OCI-LY1 (cell line): ENCODE measurements at regions not wholly inside any gene's neighbourhood (a gene's known extent, or its start where the extent isn't known, plus 50 kb on each side); places are given as distances from the start of the nearest gene placed in this dataset.

Experiments
- CTCF ChIP-seq: fragments of 200-600 bp; sonication (generic), shearing (Covaris generic); IDR thresholded peaks from 2 replicates; pipeline ENCODE4 v1.5.1; 2017; ENCODE audit warnings: mild to moderate bottlenecking, antibody characterized with exemption, low read length, moderate library complexity, mixed read lengths
- EZH2 ChIP-seq: fragments of 200-600 bp; sonication (generic), shearing (Covaris generic); IDR thresholded peaks from 2 replicates; pipeline ENCODE4 v1.8.0; 2017; ENCODE audit warnings: borderline replicate concordance, mixed run types, mild to moderate bottlenecking, antibody characterized with exemption, low read length, moderate library complexity, mixed read lengths

- TF ChIP-seq CTCF: no peak
- TF ChIP-seq EZH2: no peak
These were observed 106.2 kb upstream of the CTBP2 start for GRCh38 chr10:125266541-125266940.
